CMK (cell line): ENCODE measurements at regions not wholly inside any gene's neighbourhood (a gene's known extent, or its start where the extent isn't known, plus 50 kb on each side); places are given as distances from the start of the nearest gene placed in this dataset.

Experiments
- DNase-seq: peaks from one replicate; pipeline ENCODE4 v3.0.0-alpha.2; 2010; ENCODE audit warnings: low read depth

DNA sequence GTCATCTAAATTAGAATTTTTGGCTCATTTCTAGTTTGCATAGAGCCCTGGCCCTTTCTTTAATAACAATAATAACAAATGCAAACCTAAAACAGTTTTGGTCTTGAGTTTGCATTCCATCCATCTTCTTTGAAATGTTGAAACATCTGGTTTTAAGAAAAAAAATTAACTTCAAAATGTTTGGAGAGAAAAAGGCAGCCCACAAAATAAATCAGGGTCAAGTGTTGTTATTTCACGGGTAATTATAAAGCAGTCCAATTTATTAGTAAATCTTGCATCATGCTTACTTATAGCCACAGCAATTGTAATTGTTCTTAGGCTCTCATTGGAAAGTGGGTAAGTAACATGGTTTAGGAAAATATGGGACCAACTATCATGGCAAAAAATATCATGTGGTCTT lies 247.0 kb upstream of the MEF2C start:
- no peak for DNase-seq

DNA sequence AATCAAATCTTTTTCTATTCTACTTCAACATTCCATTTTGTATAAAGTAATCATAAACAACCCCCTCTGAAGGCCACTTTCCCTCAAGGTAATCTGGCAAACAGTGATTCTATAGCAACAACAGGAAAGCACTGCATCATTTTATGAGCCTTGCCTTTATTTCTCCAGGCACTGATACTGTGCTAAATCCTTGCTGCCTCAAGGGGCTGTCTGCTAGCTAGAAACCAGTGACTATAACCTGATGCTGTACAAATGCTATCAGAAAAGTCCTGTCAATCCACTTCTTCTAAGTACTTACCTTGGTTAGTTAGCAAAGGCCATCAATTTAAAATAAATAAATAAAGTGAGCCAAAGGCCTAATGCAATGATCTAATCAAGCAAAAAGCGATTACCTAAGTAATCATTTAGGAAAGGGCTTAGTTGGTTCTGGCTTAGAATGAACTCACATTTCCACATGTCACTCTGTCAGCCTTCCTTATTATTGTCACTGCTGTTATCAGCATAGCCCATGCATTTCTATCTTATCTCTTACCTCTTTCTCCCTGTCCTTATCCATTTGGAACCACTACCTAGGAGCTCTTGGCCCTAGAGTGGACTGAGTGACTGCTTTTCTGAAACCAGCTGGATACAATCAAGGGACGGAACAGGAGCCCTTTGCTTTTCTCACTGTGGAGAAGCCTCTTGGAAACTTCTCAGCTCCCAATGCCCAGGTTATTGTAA lies 246.1 kb upstream of the MEF2C start:
- no peak for DNase-seq

DNA sequence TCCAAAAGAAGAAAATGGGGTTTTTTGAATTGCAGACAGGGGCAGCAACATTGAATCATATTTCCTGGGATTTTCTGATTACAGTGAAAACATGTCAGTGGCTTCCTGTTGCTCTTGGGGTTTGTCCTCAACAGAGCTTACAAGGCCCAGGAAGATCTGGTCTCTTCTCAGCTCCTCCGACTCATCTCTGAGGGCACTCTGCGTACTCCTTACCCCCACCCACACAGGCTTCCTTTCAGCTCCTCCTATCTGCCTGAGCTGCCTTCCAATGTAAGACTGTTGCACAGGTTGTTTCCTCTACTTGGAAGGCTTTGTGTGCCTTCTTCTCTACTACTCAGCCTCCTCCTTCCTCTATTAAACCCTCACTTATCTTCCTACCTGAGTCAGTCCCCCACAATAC lies 245.1 kb upstream of the MEF2C start:
- peak; percentile 50 for DNase-seq

DNA sequence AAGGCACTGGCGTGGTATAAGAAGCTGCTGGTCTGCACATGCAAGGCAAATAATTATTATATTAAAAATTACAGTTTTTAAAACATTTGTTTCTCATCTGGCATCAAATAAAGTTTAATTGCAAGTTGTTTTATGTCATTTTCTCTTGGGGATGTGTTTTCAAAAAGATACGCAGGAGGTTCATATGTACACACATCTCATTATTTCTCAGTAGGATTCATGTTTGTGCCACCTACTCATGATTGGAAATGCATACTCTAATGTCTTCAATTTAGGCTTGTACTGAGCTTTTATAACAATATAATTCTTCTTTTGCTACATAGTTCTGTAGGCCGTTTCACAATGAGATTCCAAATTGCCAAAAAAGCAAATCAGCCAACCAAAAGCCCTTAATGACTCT lies 244.2 kb upstream of the MEF2C start:
- DNase-seq: no peak

DNA sequence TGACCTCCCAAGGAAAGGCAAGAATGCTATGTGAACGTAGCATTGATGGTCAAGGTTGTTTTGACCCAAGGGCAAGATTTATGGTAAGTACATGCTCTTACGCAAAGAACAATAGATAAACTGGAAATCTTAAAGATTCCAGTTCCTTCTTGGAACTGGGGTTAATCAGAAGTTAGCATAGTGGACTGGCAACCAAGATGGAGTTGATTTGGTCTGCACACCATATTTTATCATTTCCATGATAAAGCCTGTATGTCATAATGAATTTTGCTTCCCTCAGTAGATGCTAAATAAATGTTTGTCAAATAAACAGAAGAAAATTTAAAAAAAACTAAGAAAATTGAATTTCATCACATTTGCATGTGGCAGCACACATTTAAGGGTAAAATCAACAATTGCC lies 242.4 kb upstream of the MEF2C start:
- DNase-seq: no peak

GRCh38 chr5:89123581-89123980 lies 240.6 kb upstream of the MEF2C start:
- no peak for DNase-seq

DNA sequence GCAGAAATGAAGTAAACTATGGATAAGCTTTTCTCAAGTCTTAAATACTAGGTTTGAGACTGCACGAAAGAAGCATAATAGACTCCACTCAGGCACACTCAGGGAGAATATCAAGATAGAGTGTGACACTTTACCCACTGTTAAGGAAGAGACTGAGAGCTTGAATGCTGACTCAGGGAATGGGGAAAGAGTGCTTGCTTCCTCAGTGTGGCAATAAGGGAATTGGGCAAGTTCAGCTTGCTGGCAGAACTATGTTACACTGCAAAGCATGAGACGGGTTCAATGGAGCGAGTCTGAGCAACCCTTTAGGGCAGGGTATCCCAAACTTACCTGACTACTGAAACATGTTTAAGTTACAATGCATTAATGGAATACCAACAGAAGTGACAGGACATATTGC lies 237.7 kb upstream of the MEF2C start:
- DNase-seq: no peak

GRCh38 chr5:89117124-89117644 lies 234.2 kb upstream of the MEF2C start:
- DNase-seq: no peak

DNA sequence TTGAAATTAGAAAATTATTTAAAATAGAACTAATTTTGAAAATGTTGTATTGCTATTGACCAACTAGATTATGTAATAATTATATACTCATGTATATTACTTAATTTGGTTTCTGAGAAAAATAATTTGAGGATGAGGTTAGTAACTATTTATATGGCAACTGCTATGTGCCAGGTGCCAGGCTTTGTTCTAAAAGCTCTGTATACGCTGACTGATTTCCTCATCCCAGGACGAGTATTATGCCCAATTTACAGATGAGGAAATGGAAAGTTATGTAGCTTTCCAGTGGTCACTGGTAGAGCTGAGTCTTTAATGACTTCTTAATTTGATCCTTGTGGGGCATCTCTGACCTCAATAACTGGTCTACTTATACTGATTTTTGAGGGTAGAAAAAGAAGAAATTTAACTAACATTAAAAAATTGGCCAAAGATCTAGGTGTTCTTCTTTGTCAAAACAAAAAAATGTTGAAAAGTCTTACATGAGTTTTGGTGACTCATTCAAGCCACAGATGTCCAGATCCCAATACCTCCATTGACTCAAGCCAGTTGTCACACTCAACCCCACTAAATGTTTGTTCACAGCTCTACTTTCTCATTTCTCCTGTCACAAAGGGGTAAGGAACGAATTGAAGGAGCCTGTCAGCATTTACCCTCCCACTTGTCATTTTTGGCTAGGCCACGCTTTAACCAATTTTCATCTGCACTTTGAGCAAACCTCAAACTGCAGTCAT lies 228.1 kb upstream of the MEF2C start:
- DNase-seq: no peak

GRCh38 chr5:89106480-89106879 lies 223.5 kb upstream of the MEF2C start:
- DNase-seq: no peak

GRCh38 chr5:89105836-89106235 lies 222.9 kb upstream of the MEF2C start:
- DNase-seq: no peak

- DNase-seq: no peak
Measured at GRCh38 chr5:89105171-89105695, 222.2 kb upstream of the MEF2C start.

GRCh38 chr5:89098199-89098756 lies 215.3 kb upstream of the MEF2C start:
- DNase-seq: no peak

DNA sequence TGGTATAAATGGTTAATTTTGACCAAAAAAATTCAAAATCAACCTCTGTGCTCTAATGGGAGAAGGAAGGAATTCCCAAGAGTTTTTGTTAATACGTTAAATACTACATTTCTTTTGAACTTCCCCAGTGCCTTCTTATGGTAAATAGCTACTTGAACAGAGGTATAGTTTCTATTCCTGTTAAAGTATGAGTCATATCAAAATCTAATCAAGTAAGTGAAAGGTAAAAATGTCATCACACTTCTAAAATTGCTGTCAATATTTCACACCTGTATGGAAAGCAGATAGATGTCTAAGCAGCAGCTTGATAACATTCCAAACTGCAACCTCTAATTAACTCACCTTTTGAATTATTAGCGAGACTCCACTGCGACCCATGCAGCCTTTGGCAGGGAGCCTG lies 214.1 kb upstream of the MEF2C start:
- no peak for DNase-seq

DNA sequence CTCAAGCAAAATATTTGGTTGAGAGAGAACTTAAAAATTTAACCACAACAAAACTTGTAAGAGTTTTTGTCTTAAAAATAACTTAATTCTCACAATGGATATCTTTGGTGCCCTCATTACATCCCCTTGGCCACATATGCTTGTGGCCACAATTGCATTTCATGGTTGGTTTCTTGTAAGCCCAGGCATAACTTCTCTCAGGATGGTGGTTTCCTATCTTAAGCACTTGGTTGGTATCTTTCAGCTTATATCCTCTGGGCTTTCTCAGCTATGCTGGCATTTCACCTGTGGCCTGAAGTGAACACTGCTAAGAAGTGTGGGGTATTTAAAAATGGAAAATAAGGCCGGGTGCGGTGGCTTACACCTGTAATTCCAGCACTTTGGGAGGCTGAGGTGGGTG lies 212.4 kb upstream of the MEF2C start:
- DNase-seq: no peak

- no peak for DNase-seq
Measured at GRCh38 chr5:89090037-89090436, 207.1 kb upstream of the MEF2C start.

DNA sequence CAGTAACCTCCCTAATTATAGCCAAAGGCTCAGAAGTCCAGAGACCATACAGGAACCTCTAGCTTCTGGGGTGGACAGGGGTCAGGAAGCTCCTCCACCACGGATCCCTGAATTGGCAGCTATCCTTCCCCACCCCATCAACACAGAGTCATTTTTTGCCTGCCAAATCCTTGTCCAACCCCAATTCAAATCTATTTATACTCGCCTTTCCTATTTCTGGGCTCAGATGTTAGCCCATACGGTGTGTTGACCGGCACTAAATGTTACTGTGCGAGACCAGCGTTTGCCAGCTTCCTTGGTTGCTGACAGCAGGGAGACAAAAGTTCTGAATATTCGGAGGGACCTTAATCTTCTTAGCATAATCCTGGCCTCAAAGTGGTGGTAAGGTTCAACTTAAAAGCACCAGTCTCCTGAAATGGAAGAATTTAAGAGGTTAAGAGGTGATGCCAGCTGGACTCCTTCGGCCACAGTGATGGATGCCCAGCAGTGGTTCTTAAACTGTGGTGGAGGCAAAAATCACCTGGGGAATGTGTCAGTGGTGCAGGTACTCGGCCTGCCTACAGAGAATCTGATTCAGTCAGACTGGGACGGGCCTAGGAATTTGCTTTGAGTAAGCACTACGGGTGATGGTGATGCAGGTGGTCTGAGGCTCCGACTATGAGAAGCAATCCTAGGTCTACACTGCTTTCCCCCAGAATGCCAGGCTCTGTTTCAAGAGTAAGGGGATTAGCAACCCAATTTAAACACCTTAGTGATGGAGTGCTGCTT lies 204.8 kb upstream of the MEF2C start:
- no peak for DNase-seq

GRCh38 chr5:89087128-89087527 lies 204.1 kb upstream of the MEF2C start:
- DNase-seq: no peak

GRCh38 chr5:89086390-89087086 lies 203.6 kb upstream of the MEF2C start:
- DNase-seq: no peak

DNA sequence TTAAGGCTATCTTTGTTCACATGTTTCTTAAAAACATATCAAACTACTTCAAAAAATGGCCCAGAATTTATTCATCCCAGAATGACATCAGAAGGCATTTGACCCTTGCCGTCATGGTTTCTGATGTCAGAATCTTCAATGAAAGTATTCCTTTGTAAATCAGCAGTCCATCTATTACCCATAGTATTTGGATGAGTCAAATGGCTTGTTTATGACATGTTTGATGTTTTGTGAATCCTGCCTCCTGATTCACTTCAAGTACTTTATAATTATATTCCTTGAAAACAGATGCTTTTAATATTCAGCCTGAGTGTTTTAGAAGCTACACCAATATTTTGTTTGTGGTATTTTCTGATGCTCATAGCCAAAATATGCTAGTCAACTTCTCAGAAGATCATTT lies 200.8 kb upstream of the MEF2C start:
- no peak for DNase-seq

DNA sequence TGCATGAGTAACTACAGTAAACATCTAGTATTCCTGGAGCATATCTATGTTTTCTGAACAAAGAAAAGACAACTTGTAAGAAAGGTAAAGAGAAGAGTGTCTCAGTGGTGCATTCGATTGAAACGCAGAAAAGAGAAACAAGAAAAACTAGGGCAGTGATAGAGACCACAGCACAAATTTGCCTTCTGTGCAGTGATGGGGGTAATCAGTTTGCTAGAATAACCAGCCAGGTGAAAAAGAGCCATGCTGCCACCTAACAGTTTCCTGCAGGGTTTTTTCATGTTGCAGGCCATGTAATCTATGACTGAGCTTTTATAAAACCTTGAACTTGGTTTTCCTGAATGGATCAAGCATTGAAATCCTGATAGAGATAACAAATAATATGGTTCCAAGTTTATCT lies 198.4 kb upstream of the MEF2C start:
- DNase-seq: no peak
